ENCODE measurements at regions not wholly inside any gene's neighbourhood (a gene's known extent, or its start where the extent isn't known, plus 50 kb on each side); places are given as distances from the start of the nearest gene placed in this dataset.
A peak's percentile ranks its signal among the peaks of the same experiment; 100 is the strongest.
"Not testable (repeated sequence)": the region's sequence is repeated elsewhere in the genome, so short reads cannot be mapped to it uniquely, and the experiment has no call there.

DNA sequence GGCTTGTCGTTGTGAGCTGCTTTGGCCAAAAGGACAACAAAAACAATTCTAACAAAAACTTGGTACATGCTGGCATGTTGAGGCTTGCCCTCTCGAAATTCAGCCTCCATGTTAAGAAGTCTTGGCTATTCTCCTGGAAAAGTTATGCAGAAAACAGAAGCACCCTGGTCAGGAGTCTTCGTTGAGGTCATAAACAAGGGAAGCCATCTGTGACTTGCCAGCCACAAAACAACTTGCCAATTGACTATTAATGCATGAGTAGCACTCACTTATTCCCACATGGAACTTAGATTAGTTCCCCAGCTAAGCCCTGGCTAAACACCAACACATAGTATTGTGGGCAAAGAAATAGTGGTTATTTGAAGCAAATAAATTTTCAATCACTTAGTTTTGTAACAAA, 521.0 kb upstream of the CHD1 start:
- no peak for DNase-seq

GRCh38 chr5:99445805-99446204, 517.0 kb upstream of the CHD1 start:
- DNase-seq, result no peak

DNA sequence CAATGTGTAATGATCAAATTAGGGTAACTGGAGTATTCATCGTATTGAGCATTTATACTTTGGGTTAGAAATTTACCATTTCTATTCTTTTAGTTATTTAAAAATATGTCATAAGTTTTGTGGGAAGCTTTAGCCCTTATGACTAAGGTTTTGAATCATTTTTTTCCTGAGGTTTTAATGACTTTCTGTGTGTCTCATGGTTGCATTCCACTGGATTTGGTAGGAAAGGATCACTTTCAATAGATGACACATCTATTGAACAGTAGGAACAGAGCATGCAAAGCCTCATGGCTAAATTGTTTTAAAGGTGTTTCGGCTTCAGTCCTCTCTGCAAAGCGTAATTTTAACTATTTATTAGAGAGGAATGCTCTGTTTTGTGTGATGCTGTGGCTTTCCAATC, 512.4 kb upstream of the CHD1 start:
- DNase-seq, result no peak

DNA sequence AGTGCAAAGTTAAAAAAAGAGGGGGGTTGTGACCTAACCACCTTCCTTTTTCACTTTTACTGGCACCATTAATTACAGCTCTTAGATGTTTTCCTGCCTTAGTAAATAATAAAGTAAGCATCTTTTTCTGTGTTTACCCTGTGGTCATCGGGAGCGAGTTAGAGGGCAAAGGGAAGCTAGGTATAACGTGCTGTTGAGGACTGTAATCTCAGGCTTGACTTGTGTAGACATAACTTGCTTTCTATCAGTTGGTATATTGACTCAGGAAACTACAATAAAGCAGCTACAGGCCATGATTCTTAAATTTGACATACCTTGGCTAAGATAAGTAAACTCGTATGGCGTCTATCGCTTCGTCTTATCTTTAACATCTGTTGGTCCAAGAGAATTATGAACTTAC, 509.8 kb upstream of the CHD1 start:
- DNase-seq, result no peak

DNA sequence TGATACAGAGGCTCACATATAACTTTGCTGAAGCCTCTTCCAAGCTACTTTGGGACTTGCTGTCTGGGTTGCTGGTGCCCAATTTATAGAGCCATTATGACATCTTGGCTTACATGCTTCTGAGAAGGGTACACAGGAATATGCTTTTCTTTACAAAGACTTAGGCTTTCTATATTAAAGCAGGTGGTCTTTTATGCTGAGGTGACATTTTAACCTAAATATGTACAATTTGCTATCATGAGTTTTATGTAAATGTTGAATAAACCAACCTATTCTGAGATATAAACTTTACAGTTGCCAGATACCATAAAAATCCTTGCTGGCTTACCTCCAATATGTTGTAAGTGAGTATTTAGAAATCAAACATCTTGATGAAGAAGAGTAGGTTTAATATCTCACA, 509.2 kb upstream of the CHD1 start:
- no peak for DNase-seq

DNA sequence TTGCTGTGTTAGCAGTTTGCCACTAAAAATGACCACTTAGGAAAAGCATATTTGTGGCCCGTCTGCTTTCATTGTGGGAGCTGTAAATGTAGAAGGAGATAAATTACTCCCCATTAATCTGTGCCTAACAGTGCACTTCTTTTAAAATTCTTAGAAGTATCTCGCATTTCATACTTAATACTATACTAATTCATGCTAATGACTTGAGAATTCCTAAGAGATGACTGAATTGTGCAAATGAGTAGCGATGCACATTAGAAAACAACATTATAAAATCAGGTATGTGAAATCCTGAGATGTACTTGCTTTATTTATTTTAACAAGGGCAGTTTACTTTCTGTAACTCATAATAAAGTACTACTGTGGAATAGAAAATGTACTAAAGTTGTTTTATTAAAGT, 494.6 kb upstream of the CHD1 start:
- not testable (repeated sequence) for DNase-seq

GRCh38 chr5:99418640-99419039, 489.8 kb upstream of the CHD1 start:
- not testable (repeated sequence) for DNase-seq

- DNase-seq, result not testable (repeated sequence)
These were observed 481.6 kb upstream of the CHD1 start for GRCh38 chr5:99410386-99410785.

- not testable (repeated sequence) for DNase-seq
These were observed 476.0 kb upstream of the CHD1 start for GRCh38 chr5:99404764-99405302.

GRCh38 chr5:99400571-99400970, 471.8 kb upstream of the CHD1 start:
- not testable (repeated sequence) for DNase-seq

- no peak for DNase-seq
These were observed 470.2 kb upstream of the CHD1 start for GRCh38 chr5:99398976-99399375.

GRCh38 chr5:99386406-99387077, 457.7 kb upstream of the CHD1 start:
- DNase-seq, result no peak

GRCh38 chr5:99379187-99379586, 450.4 kb upstream of the CHD1 start:
- DNase-seq, result no peak

DNA sequence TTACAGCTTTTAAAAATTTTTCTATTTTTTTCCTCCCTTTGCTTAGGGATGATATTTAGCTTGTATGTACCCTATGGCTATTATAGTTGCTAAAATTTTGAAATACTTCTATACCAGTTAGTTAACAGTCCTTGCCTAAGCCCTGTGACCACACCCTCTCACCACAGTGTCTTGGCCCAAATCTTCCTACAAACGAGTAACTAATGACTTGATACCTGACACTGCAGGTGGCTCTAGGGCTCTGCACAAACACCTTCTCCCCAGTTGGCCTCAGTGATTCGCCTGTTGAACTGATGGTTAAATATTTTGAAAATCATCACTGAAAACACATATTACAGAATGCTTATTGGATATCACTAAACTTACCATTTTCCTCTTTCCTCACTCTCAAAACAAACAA, 449.6 kb upstream of the CHD1 start:
- no peak for DNase-seq

DNA sequence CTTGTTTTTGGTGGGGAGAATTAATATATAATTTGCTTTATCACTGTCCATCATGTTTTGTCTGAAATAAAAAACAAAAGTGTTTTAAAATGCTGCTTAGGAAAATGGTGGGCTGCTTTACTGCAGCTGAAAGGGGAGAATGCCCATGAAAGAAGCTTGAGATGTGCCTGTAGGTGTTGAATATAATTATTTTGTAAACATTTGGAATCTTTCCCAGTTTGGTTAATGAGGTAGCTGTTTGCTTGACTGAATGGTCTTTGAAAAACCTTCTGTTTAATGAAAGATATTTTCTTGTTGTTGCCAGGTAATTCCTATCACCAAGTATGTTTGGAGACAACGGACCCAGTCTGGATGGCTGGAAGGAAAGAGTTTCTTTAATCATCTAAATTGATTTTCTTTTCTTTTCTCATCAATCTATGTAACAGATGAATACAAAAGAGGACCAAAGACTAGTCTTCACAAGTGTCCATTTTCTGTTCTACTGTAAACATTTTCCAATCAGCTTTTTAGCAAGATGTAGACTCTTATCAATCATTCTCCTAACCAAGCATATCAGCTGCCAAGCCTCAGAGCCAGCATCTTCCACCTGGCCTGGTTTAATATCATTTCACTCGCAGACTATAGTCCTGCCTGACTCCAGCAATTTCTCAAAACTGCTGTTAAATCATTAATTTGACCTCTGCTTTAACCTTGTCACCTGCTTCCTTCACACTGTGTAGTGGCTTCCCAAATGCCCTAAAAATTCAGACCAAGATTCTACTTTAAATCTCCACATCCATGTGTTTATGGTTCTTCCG, 441.2 kb upstream of the CHD1 start:
- DNase-seq, result no peak

DNA sequence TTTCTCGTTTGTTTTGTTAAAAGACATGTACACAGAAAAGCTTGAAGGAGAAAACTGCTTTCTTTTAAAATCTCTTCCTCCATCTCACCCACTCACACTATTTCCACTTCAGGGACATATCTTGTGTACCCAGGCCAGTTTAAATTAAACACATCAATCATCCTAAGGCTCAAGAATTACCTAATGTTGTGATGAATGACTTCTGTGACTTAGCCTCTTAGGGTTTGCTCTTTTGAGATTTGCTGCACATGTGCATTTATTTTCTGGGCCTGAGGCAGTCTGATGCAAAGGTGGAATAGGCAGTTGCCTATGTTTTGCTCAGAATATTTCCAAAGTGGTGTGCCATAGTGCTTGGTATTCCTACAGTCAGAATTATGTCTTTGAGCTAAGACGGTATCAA, 439.9 kb upstream of the CHD1 start:
- DNase-seq, result no peak

- no peak for DNase-seq
These were observed 427.1 kb upstream of the CHD1 start for GRCh38 chr5:99355881-99356280.

DNA sequence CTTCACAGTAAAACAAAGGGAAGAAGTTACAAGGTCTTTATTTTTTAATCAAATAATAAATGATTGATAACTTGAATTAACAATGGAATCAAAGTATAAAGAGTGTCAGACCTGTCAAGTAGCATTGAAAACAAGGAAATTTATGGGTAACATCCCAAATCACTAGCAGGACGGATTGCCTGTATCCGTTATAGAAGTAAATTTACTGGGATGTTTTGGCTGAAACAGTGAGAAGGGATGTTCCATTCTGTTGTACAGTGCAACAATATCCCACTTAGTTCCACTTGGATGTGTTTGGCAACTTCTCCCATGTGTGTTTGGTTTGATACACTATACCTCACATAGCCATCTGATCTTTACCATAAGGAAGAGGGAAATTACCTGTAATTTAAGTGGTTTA, 421.0 kb upstream of the CHD1 start:
- DNase-seq, result no peak

GRCh38 chr5:99348597-99348996, 419.8 kb upstream of the CHD1 start:
- DNase-seq, result no peak

- not testable (repeated sequence) for DNase-seq
These were observed 411.0 kb upstream of the CHD1 start for GRCh38 chr5:99339758-99340157.

DNA sequence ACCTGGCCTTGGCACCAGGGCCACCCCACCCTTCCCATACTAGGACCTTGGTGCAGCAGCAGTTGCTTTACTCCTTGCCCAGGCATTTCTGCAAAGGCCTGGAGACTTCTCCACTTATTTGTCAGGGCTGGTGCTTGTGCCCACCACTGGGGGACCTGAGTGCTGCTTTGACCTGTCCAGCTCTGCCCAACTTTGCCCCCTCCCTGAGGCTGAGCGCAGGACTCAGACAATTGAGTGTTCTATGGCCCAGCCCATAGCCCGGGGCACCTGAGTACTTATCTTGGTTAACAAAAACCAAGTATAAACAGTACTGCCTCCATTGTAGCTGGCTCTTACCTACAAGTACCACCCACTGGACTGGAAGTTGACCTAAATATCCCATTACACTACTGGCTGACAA, 406.1 kb upstream of the CHD1 start:
- DNase-seq, result no peak

- DNase-seq, result no peak
These were observed 402.3 kb upstream of the CHD1 start for GRCh38 chr5:99331061-99331460.

DNA sequence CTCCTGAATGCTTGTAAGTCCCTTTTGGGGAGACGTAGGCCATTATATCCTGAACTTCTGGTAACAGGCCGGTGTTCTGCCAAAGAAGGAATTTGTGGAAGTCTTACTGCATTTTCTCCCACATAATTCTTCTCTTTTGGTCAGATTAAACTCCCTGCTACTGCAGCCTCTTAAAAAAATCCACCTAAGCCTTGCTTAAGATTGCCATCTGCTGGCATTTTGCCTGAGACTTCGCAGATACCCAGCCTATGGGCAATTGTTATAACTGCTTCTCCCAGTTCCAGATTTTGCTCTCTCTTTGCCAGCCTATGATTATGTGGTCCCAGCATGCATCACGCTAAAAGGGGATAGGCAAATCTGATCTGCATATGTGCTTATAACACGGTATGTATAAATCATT, 391.6 kb upstream of the CHD1 start:
- DNase-seq, result peak in 3 of 51 donors; percentile 0 to 2 (median 1)
